HG03378 (cell line): ENCODE measurements at regions not wholly inside any gene's neighbourhood (a gene's known extent, or its start where the extent isn't known, plus 50 kb on each side); places are given as distances from the start of the nearest gene placed in this dataset.

Experiments used
- ATAC-seq: cut with Tn5 transposase; IDR thresholded peaks from one replicate; pipeline ENCODE4 v1.9.1; 2021; ENCODE audit warnings: mild to moderate bottlenecking, moderate library complexity; ENCODE audit not compliant: unreplicated experiment

DNA sequence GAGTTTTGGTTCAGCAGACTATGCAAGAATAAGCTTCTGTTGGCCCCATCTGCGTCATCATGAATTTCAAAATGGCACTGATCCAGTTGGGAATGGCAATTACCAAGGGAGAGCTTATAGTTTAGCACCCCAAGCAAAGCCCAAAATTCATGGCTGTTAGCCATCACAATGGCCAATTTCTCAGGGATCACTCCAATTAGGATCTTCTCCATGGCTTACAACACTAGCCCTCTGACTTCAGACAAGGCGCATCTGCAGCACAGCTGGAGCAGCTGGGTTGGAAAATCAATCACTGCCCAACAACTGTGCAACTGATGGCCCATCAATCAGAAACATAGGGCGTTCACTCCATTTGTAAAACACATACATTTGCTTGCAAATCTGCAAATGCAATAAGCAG is 273.6 kb downstream of the SRBD1 start:
- ATAC-seq: no peak

DNA sequence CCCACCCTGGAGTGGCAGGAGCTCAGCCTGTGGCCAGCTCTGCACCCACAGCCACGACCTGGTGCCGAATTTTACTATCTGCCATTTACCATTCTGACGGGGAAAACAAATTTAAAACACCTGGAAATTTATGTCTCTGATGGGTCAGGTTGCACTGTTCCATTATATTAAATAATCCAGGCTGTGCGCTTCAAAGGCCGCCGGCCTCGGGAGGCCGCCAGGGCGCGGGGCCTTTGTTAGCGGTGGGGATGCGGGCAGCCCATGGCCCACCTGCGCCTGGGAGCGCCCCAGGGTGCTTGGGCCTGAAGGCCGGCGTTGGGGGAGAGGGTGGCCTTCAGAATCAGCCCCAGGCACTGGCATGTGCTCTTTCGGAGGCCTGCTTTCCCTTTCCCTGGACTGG is 276.9 kb downstream of the SRBD1 start:
- ATAC-seq: no peak

DNA sequence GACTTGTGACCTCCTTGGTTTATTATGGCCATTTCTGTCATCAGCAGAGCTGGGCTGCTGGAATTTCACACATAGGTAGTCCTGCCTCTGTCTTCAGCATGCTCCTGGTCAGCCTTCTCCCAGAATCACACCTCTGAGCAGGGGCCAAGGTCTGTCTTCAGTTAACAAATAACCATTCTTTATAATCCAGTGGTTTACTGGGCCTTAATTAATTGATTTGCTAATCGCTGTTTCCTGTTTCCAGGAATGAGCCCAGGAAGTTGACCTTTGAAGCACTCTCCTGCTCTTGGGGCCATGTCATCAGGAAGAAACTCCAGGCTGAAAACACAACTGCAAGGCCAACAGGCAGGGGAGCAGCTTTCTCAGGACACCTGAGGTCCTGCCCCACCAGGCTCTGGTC is 278.5 kb downstream of the SRBD1 start:
- ATAC-seq: no peak

DNA sequence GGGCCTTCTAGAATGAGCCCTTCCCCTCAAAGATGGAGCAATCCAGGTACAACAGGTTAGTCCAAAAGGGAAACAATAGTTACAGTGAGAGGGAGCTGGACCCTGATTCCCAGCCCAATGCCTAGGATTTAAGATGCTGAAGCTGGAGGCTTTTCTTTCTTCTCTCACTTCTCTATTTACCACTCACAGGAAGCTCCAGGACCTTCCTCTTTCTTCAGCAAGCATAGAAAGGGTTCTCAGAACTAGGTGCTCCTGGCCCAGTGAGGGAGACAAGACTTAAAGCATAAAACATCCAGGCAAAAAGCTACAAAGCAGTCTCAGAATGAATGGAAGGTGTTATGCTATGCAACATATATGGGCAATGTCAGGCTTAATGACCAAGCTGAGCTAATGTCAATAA is 279.0 kb downstream of the SRBD1 start:
- ATAC-seq: no peak

DNA sequence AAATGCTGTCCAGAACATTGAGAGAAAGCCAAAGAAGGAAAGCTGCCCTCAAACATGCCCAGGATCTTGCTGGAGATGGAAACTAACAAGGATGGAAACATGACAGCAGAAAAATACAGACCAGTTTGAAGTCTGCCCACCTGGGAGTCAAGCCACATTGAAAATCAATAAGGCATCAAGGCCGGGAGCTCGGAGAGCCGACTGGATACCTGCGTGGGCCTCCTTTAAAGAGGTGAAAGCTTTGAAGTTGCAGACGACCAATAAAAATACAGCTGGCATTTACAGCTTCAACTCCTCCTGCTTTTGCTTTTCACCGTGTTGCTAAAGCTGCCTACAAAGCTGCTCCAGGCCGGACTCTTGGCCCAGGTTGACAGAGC is 279.7 kb downstream of the SRBD1 start:
- no peak for ATAC-seq

DNA sequence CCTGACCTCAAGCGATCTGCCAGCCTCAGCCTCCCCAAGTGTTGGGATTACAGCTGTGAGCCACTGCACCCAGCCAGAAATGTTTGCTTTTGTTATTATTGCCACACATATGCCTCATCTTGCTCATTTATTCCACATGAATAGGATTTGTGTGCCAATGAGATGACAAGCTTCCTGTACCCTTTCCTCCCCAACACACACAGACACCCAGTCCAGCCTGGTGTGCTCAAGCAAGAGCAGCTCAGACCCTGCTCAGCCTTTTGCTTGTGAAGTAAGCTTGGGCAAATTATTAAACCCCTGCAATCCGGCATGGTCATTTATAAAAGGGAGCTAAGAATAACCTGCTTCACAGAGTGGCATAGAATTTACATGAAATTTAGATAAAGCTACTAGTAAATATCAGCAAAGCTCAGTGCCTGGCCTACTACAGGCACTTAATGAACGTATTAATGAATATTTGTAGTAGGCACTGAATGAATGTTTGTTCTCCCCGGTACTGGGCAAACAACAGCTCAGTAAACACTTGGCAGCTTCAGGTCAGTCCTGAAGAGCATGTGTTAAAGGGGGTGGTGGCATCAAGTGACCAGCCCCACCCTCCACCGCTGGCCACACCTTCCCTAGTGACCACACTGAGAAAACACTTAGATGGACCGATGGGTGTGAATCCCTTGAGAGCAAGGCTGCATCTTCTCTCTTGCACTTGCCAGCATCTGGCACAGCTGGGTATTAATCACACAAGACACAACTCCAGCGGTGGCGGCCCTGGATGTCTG is 280.2 kb downstream of the SRBD1 start:
- no peak for ATAC-seq

DNA sequence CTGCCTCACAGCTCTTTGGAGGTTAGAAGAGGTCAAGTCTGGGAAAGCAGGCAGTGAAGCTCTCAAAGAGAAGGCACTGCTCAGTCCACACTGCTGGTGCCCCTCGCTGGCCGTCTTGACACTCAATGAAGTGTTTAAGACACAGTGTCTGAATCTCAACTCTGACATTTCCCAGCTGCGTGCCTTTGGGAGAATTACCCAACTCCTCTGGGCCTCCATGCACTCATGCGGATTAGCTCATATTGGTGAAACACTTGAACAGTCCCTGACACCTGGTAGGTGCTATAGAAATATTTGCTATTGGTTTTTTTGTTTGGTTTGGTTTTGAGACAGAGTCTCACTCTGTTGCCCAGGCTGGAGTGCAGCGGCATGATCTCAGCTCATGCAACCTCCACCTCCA is 281.0 kb downstream of the SRBD1 start:
- no peak for ATAC-seq

DNA sequence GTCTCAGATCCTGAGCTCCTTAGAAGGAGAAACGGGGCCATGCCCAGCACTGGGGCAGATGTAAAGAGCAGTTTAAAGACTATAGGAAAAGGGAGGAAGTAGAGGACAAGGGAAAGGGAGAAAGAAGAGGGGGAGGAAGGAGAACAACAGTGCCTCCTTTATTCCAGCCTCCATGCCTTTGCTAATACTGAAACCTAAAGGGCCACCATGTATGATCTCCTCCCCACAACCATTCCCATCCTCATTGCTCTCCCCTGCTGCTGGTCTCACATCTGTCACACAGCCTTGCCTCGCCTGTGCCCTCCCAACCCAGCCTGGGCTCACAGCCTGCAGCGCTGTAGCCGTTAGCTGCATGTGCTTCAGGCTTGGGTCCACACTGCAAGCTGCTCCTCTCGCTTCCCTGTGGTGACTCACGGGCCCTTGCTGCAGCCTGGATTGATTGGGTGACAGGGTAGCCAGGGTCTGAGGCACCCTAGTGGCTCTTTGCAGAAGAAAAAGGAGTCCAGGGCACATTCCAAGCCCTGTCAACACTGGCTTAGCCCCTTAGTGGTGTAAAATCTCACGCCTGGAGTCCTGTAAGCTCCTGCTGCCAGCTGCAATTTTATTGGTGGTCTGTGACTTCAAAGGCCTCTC is 281.9 kb downstream of the SRBD1 start:
- ATAC-seq: no peak

DNA sequence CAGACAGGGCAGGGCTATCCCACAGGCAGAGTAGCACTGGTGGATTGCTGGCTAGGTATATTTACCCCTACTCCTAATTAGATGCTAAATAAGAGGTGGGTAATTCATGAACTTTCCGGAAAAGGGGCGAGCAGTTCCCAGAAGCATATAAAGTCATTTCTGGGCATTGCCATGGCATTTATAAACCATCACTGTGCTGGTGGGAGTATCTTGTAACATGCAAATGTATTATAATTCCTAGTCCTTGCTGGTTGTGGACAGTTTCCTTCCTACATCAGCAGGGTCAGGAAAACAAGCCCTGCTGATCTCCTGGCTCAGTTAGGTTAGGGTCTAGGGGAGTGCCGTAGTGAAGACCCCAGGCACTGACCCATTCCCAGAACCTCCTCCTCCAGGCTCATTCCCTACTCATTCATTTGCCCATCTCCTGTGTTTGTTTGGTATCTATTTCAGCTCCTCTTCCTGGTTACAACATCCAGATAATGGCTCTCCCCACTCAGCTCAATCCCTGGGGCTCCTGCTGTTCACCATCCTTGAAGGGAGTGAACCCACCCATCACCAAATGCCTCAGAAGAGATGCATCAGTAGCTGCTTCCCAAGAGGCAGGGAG is 282.7 kb downstream of the SRBD1 start:
- no peak for ATAC-seq

DNA sequence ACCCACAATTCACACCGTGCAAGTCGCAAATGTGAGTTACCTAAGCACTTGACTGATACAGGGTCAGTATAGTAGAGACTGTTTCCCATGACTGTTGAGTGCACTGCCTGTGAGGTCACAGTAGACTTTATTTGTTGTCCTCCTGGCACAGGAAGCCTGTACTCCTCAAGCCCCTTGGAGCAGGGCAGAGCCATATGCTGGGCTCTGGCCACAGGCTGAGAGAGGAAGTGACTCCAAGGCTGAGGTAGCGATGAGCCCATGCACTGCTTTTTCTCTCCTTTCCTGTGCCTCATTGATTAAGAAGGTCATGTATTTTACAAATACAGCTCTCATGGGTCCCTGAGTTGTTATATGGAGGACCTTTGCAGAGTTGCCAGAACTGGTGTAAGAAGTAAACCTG is 287.7 kb downstream of the SRBD1 start:
- no peak for ATAC-seq

DNA sequence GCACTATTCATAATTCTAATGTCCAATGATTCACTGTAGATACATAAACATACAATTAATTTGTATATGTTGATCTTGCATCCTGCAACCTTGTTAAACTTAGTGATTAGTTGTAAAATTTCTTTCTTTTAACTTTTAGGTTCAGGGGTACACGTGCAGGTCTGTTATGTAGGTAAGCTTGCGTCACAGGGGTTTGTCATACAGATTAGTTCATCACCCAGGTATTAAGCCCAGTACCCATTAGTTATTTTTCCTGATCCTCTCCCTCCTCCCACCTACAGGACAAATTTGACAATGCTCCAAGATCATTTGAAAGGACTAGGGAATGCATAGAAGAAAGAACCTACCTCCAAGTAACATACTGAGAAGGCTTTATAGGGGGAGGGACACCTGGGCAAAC is 290.1 kb downstream of the SRBD1 start:
- ATAC-seq: no peak

DNA sequence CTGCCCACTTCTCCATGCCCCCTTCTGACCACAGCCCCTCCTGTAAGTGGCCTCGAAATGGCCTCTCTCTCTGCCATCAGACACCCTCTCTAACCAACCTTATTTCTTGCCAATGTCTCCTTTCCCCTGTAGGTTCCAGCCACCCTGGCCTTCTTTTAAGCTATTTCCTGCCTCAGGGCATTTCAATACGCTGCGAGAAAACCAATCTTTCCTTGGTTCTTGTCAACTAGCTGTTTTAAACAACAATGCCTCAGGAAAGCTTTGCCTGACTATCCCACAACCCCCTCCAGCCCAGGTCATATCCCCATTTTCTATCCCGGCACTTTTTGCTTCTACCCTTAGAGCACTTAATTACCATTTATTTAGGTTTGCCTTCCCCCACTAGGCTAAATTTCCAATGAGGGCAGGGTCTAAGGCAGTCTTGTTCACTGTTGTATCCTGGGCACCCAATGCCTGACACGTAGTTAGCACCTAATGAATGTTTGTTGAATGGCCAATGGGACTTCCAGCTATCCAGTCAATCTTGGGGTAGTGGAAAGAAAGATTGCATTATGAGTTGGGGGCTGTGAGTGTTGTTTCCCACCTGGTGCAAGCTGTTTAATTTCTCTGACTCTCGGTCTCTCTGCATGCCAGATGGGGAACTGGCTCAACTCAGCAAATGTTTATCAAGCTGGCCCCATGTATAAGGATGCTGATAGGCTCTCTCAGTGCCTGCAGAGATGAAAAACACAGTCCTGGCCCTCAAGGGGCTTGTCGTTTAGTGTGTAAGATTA is 291.2 kb downstream of the SRBD1 start:
- no peak for ATAC-seq

DNA sequence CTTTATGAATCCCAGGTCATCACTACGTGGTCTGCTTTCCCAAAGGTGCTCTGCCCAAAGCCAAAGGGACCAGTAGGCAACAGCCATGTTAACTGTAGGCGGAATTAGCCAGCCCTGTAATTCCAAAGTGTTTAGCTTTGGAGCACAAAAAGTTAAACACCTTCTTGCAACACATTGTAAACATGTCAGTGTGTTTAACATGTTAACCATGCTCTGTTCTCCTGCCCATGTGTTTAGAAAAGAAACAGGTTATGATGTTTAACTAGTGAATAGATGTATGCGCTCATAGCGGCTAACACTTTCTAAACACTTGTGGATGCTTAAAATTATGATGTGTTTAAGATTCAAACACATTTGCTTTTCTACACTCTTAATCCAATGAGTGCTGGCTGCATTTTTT is 292.4 kb downstream of the SRBD1 start:
- ATAC-seq: no peak

DNA sequence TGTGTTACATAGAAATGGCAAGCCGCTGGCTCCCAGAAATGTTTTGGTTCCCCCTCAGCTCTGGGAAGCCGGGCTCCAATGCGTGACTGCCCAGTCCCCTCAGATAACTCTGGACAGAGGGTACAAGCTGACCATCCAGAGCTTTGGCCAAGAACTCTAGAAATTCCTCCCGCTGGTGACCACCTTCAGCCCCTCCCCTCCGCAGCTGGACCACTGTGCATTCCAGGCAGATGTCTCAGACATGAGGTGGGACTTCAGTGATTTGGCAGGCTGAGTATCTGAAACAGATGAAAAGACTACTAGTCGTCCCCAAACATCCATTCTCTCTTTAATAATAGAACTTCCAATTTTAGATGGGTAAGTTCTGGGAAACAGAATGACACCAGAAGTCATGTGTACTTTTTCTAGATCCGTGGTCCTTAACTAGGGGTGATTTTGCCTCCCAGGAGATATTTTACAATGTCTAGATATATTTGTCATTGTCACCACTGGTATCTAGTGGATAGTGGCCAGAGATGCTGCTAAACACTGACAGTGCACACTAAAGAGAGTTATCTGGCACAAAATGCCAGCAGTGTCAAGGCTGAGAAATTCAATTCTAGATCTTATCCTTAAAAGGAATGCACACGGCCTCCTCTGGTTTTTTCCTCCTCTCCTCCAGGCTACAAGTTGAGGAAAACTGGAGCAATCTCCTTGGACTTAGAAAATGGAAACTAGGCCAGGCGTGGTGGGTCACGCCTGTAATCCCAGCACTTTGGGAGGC is 294.3 kb downstream of the SRBD1 start:
- ATAC-seq: no peak

DNA sequence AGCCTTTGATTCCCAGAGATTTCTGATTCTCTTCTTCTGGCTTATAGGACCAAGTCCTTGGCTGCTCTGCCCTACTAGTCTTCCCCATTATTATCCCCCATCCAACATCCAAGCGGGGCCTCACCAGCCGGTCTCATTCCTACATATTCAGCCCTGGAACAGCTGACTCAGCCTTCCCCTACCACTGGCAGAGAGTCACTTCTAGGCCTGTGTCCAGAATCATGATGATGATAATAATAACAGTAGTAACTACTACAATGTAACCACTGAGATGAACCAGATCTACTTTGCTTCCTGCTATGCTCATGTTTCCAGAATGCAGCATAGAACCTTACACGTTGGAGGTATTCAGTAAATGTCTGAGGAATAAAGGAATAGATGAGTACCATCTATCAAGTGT is 295.2 kb downstream of the SRBD1 start:
- ATAC-seq: no peak

DNA sequence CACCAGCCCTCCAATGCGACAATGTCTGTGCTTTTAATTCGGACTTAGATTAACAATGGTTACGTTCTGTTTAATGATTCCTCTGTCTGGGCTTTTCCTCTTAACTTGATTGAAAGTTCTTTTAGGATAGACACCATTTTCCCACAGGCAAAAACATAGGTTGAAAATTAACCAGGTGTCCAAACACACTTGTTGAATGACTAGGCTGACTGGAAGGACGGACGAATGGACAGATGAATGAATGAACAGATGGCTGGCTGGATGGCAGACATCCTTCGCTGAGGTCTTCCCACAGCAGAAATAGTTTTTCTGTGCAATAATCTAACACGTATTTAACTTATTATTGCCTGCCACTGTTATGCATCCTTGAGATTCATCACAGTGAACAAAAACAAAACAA is 298.8 kb downstream of the SRBD1 start:
- no peak for ATAC-seq

DNA sequence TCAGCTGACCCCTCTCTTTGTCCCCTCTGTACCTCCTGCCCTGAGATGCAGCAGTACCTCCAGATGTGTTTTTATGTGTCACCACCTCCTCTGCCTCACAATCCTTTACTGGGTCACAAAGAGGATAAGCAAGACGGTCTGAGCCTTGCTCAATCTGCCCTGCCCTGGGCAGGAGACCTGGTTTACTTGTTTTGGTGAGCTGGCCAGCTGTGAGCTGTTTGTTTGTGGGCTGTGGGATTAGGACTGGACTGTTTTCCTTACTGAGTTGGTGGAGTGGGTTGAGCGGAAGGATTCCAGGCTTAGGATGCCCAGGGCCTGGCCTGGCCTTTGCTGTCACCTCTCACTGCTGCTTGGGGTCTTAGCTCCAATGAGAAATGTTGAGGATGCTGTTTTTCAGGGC is 299.5 kb downstream of the SRBD1 start:
- no peak for ATAC-seq

DNA sequence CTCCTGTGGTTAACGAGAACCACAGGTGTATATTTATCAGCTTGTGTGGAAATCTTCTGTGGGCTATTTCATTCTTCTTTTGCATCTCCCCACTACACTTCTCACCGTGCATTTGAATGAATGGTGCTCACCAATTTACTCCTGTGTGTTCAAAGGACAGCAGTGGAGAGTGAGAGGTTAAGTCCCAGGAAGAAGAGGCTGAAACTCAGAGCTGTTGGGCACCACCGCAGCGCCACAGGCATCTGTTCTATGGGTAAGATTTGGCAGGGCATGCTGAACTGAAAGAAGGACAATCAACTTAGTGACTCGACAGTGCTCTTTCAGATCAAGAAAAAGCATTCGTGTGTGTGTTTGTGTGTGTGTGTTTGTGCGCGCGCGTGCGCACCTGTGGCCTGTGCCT is 297.9 kb upstream of the SIX2 start:
- no peak for ATAC-seq

DNA sequence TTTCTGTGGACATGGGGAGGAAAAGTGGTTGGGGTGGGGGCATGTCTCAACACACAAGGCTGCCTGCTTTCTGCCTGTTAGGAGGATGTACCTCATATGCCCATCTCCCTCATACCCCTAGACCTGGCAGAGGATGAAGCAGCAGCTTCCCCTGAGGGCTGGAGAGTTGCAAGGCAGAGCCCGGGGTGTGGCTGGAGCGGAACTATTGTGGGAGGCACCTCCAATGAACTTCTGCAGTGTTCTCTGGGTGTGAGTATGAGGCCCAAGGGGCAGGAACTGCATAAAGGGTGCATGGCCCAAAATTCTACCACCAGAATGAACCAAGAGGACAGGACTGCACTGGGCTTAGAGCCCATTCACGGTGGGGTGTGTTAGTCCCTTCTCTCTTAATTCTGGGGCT is 296.3 kb upstream of the SIX2 start:
- ATAC-seq: no peak

DNA sequence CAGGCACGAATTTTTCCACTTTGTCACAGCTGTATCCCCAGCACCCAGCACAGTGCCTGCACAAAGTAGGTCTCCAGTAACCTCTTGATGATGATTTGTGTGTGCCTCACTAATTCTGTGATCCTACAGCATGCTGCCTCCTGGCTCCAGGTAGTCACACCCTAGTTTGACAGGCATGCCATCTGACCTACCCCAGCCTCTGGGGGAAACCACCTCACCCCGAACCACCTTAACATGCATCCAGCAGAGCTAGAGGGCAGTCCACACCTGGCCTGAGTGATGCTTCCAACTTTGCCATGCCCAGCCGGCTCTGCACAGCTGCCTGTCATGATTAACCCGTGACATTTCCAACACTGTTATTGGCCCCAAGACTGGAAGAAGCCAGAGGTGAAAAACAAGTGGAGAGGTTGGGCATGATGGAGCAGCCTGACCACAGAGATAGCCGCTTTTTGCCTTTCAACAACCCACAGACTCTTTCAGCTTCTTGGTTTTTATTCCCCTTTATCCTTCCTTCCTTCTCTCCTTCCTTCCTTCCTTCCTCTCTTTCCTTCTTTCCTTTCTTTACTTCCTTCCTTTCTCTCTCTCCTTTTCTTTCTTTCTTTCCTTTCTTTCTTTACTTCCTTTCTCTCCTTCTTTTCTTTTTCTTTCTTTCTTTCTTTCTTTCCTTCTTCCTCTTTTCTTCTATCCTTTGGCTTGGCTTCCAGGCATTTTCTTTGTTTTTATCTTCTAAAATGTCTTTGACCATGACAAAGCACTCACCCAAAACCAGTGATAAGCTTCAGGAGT is 294.4 kb upstream of the SIX2 start:
- no peak for ATAC-seq
